T-helper 17 cell (primary cell): ENCODE measurements at regions not wholly inside any gene's neighbourhood (a gene's known extent, or its start where the extent isn't known, plus 50 kb on each side); places are given as distances from the start of the nearest gene placed in this dataset.
A peak's percentile ranks its signal among the peaks of the same experiment; 100 is the strongest.

Experiments used
- ATAC-seq: fragments of 150-1000 bp; cut with Tn5 transposase; 2 replicates; pipeline ENCODE4 v1.10.0; 2021; ENCODE audit warnings: mild to moderate bottlenecking, moderate library complexity
- DNase-seq, 3 donors: peaks; one replicate each; pipeline versions ENCODE4 v3.0.0 to v3.0.0-alpha.2; 2020 to 2021
- H3K9me3 ChIP-seq: one replicate; pipeline ENCODE4 v1.7.0; 2013; ENCODE audit warnings: low read length, mild to moderate bottlenecking; ENCODE audit not compliant: control insufficient read depth, poor library complexity, severe bottlenecking
- H3K27ac Mint-ChIP-seq: one replicate; pipeline ENCODE4 v1.8.0; 2022; ENCODE audit warnings: mild to moderate bottlenecking, moderate library complexity, mixed read lengths
- H3K27me3 Mint-ChIP-seq: one replicate; pipeline ENCODE4 v1.8.0; 2022; ENCODE audit warnings: mixed read lengths
- H3K36me3 Mint-ChIP-seq: one replicate; pipeline ENCODE4 v1.8.0; 2022; ENCODE audit warnings: low read depth, mixed read lengths
- H3K4me1 Mint-ChIP-seq: one replicate; pipeline ENCODE4 v1.8.0; 2022; ENCODE audit warnings: mild to moderate bottlenecking, mixed read lengths
- H3K4me3 Mint-ChIP-seq: one replicate; pipeline ENCODE4 v1.8.0; 2022; ENCODE audit warnings: mild to moderate bottlenecking, moderate library complexity, mixed read lengths

DNA sequence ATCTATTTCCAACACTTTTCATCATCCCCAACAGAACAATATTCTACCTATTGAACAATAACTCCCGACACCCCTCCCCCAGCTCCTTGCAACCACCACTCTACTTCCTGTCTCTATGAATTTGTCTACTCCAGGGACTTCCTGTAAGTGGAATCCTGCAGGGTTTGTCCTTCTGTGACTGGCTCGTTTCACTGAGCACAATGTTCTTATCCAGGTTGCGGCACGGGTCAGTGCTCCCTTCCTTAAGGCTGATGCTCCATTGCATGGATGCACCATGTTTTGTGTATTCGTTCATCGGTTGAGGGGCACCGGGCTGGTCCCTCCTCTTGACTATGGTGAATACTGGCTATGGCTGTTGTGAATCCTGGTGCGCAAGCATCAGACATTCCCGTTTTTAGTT, 163.2 kb downstream of the TBXT start:
- Mint-ChIP-seq H3K36me3 (peaks cover 4% of the 10 kb centered on the region), H3K4me1 (peaks cover 5% of the 10 kb centered on the region), H3K27me3 (peaks cover 60% of the 10 kb centered on the region), H3K27ac (no peak overlapping the region), H3K4me3 (no peak overlapping the region)
- ATAC-seq = no peak
- no peak for DNase-seq
- H3K9me3 ChIP-seq = no peaks in the 10 kb centered on the region

DNA sequence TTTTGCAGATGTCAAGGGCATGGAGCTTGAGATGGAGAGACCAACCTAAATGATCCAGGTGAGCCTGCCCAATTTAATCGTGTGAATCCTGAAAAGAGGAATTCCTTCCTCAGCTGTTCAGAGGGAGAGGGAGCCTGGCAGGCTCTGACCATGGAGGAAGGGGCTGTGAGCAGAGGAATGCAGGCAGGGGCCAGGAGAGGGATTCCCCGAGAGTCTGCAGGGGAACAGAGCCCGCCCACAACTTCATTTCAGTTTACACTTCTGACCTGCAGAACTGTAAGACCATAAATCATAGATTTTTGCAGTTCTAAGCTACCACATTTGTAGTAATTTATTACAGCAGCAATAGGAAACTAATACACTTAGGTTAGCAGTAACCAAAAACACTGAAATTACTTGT, 164.1 kb downstream of the TBXT start:
- Mint-ChIP-seq H3K27ac (no peak overlapping the region), H3K27me3 (peaks cover 58% of the 10 kb centered on the region)

DNA sequence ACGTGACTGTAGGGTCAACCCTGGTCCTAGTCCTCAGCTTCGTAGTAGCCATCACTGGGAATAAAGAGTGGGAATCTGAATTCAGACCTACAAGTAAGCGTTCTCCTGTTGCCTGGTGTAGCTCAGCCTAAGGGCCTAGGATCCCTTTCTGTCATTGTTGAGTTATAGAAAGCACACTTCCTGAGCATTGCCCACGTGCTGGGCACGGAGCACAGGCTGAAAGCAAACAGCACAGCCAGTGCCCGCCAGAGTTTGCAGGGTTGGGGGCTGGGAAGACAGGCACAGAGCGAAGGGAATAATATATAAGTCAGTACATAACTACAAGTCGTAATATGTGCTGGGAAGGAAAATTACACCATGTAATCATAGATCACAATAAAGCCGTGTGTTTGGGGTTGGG, 166.3 kb downstream of the TBXT start:
- Mint-ChIP-seq H3K27ac (no peak overlapping the region), H3K4me1 (no peaks in the 10 kb centered on the region), H3K4me3 (no peak overlapping the region), H3K36me3 (peaks cover 2% of the 10 kb centered on the region), H3K27me3 (peaks cover 36% of the 10 kb centered on the region)
- DNase-seq = no peak
- ATAC-seq = no peak
- no peaks in the 10 kb centered on the region for H3K9me3 ChIP-seq

More for the DNA sequence above, 164.1 kb downstream of the TBXT start:
- Mint-ChIP-seq H3K4me3 (no peak overlapping the region), H3K4me1 (peaks cover 5% of the 10 kb centered on the region), H3K36me3 (peaks cover 4% of the 10 kb centered on the region)
- no peaks in the 10 kb centered on the region for H3K9me3 ChIP-seq
- DNase-seq (no peak), ATAC-seq (no peak)

- H3K4me1 Mint-ChIP-seq = no peaks in the 10 kb centered on the region
- H3K4me3 Mint-ChIP-seq = no peak overlapping the region
Measured at GRCh38 chr6:165999279-165999678, 168.4 kb downstream of the TBXT start.

DNA sequence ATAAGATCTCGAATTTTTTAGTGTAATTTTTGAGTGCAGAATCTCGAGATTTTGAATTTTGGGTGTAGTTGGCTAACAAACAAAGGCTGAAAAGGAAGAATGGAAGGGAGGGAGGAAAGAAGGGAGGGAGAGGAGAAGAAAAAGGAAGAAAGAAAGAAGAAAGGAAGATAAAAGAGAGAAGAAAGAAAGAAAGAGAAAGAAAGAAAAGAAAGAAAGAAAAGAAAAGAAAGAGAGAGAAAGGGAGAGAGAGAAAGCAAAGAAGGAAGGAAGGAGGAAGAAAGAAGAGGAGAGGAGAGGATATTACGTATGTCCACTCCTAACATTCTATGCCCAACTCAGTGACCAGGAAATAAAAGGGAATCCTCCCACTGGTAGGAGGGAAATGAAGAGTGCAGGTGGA, 169.6 kb downstream of the TBXT start:
- H3K4me1 Mint-ChIP-seq = no peaks in the 10 kb centered on the region
- no peak overlapping the region for H3K27ac Mint-ChIP-seq
- ATAC-seq (no peak), DNase-seq (no peak)
- H3K9me3 ChIP-seq = no peaks in the 10 kb centered on the region
- H3K36me3 Mint-ChIP-seq = peaks cover 2% of the 10 kb centered on the region
- no peak overlapping the region for H3K4me3 Mint-ChIP-seq
- H3K27me3 Mint-ChIP-seq = peaks cover 15% of the 10 kb centered on the region

More at GRCh38 chr6:165999279-165999678, 168.4 kb downstream of the TBXT start:
- H3K9me3 ChIP-seq = no peaks in the 10 kb centered on the region
- no peak for ATAC-seq
- DNase-seq = no peak
- Mint-ChIP-seq H3K27me3 (peaks cover 25% of the 10 kb centered on the region), H3K27ac (no peak overlapping the region), H3K36me3 (peaks cover 2% of the 10 kb centered on the region)

DNA sequence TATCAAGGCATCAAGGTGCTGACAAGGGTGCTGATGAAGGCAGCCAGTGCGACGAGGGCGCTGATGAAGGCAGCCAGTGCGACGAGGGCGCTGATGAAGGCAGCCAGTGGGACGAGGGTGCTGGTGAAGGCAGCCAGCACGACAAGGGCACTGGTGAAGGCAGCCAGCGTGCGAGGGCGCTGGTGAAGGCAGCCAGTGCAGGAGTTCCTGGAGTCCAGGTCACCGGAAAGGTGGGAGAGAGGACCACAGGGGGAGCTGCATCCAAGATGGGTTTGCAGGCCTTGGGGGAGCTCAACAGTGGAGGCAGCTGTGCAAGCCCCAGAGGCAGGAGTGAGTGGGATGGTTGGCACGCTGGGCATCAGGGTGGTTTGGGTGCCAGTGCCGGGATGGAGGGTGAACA, 176.3 kb downstream of the TBXT start:
- peaks cover 2% of the 10 kb centered on the region for H3K36me3 Mint-ChIP-seq
- peaks cover 38% of the 10 kb centered on the region for H3K27me3 Mint-ChIP-seq
- no peak overlapping the region for H3K4me3 Mint-ChIP-seq
- H3K9me3 ChIP-seq = no peaks in the 10 kb centered on the region
- no peak for ATAC-seq
- H3K4me1 Mint-ChIP-seq = peaks cover 8% of the 10 kb centered on the region
- H3K27ac Mint-ChIP-seq = no peak overlapping the region
- no peak for DNase-seq

GRCh38 chr6:165990216-165990615, 177.4 kb downstream of the TBXT start:
- Mint-ChIP-seq H3K27ac (no peak overlapping the region), H3K4me1 (peaks cover 8% of the 10 kb centered on the region), H3K27me3 (peaks cover 43% of the 10 kb centered on the region), H3K4me3 (no peak overlapping the region), H3K36me3 (peaks cover 2% of the 10 kb centered on the region)
- no peaks in the 10 kb centered on the region for H3K9me3 ChIP-seq
- ATAC-seq (no peak), DNase-seq (no peak)

DNA sequence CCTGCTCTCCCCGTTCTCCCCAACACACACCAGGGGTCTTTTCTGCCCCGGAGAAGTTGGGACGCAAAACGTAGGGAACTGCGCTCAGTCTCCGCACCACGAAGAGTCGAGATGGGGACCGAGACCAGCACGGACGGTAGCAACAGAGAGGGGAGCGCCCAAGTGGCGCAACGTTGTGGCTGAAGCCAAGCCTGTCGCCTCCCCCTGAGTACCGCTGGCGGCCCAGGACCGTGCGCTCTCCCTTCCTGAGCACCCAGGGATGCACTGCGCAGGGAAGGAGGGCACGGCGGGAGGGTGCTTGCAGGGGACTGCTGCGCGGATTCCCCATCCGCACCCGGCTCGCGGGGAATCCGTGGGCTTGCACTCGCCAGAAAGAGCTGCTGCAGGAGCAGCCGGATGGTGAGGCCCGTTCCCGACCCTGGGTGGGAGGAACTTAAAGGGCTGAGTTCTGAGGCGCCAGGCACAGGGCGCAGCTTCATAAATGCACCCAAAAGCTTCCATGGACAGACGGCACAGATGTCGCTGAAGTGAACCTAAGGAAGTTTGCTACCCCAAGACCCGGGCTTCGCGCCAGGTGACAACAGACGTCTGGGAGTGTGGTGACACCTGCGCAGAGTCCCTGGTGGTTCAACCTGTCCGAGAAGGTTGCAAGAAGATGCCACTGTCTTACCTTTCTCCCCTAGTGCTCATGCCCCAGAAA, 178.7 kb downstream of the TBXT start:
- ATAC-seq = no peak
- Mint-ChIP-seq H3K36me3 (peaks cover 2% of the 10 kb centered on the region), H3K4me1 (peaks cover 8% of the 10 kb centered on the region), H3K4me3 (no peak overlapping the region), H3K27ac (no peak overlapping the region), H3K27me3 (peaks cover 49% of the 10 kb centered on the region)
- H3K9me3 ChIP-seq = no peaks in the 10 kb centered on the region
- no peak for DNase-seq

DNA sequence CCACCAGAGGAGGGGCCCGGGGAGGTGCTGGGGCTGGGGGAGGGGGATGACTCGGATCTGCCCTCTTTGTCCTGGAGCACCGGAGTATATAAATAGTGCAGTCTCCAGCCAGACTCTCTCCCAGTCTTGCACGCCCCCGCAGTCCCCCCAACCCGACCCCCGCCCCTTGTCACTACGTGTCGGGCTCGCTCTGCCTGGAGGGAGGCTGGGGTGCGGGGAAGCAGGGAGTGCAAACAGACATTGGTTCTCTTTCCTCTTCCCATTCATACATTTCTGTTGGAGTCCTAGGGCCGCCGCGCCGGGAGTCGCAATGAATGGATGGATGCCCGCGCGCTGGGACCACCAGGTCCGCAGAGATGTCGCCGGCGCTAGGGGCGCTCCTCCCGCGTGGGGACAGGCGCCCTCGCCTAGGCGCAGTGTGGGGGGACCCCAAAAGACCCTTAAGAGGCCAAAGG, 179.3 kb downstream of the TBXT start:
- no peak for ATAC-seq
- Mint-ChIP-seq H3K27ac (no peak overlapping the region), H3K4me3 (no peak overlapping the region), H3K27me3 (peaks cover 49% of the 10 kb centered on the region), H3K36me3 (peaks cover 2% of the 10 kb centered on the region), H3K4me1 (peaks cover 8% of the 10 kb centered on the region)
- H3K9me3 ChIP-seq = no peaks in the 10 kb centered on the region
- no peak for DNase-seq

GRCh38 chr6:165987483-165988301, 180.0 kb downstream of the TBXT start:
- no peak overlapping the region for H3K4me3 Mint-ChIP-seq
- no peak for ATAC-seq
- peaks cover 2% of the 10 kb centered on the region for H3K36me3 Mint-ChIP-seq
- no peak for DNase-seq
- H3K27me3 Mint-ChIP-seq = peaks cover 49% of the 10 kb centered on the region
- no peak overlapping the region for H3K27ac Mint-ChIP-seq
- H3K9me3 ChIP-seq = no peaks in the 10 kb centered on the region
- H3K4me1 Mint-ChIP-seq = peaks cover 8% of the 10 kb centered on the region

DNA sequence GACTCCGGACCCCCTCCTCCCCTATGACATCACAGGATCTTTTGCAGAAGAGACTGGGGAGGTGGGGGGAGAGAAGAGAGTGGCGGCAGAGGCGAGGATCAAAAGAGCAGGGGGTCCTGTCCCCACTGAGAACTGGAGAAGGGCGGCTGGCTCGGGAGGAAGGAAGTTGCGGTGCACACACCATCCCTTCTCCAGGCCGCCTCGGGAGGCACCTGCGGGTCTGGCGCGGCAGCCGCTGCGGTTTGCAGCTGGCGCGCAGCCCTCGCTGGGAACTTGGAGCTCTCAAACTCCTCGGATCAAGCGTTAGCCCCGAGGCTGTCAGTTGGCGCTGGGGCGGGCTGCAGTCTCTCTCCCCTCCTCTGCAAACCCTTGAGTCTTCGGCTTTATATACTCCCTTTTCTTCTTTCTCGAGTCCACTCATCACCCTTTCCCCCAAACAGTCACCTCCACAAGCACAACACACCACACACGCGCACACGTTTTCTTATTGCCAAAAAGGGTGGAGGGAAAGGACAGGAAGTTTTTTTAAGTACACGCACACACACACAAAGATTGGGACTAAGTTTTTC, 180.7 kb downstream of the TBXT start:
- no peak for ATAC-seq
- H3K27me3 Mint-ChIP-seq = peaks cover 50% of the 10 kb centered on the region
- peaks cover 8% of the 10 kb centered on the region for H3K4me1 Mint-ChIP-seq
- H3K9me3 ChIP-seq = no peaks in the 10 kb centered on the region
- H3K27ac Mint-ChIP-seq = no peak overlapping the region
- peak overlapping the region; percentile 22 for H3K4me3 Mint-ChIP-seq
- H3K36me3 Mint-ChIP-seq = peaks cover 2% of the 10 kb centered on the region
- DNase-seq = no peak

DNA sequence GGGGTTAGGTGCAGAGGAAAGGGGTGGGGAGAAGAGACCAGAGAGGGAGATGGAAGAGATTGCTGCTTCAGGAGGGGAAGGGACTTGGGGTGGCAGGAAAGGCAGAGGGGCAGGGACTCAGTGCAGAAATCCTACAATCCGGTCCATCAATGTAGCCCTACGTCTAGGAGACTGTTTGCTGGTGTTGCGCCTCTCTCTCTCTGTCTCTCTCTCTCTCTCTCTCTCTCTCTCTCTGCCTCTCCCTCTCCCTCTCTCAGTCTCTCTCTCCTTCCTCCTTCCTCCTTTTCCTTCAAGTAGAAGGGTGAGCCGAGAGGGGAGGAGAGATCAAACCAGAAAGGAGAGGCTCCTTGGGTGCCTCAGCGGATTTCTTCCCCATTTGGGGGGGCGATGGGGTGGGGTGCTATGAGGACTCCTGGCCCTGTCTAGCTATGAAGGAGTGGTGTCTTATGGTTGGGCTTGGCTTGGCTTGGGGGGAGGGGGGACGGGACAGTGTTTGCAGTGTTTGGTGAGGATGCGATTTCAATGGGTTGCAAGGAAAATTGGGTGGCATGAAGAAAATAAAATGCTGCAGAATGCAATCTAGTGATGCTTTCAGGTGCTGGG, 181.2 kb downstream of the TBXT start:
- Mint-ChIP-seq H3K27me3 (peaks cover 51% of the 10 kb centered on the region), H3K4me1 (peaks cover 8% of the 10 kb centered on the region), H3K27ac (no peak overlapping the region), H3K36me3 (peaks cover 2% of the 10 kb centered on the region), H3K4me3 (peak overlapping the region; percentile 22)
- no peaks in the 10 kb centered on the region for H3K9me3 ChIP-seq
- DNase-seq = no peak
- ATAC-seq = no peak

DNA sequence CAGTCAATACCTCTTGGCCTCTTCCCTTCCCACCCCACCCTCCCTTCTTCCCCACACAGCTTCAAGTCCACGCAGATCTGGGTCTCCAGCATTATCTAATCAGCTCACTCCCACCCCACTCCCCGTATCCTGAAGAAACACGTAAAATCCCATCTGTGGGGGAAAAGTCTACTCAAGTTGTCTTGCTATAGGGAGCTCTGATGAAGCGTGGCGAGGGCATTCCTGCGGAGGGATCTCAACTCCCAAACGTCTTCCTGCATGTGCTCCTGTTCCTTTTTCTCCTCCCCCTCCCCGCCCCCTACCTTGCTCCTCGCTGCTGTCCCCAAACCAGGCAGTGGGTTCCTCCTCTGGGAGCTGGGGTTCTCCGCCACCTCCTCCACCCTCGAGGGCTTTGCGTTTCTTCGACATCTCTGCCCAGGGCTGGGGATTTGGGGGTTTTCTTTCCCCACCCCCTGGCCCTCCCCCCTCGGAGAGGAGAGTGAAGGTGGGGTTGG, 181.8 kb downstream of the TBXT start:
- H3K4me3 Mint-ChIP-seq = no peak overlapping the region
- peaks cover 8% of the 10 kb centered on the region for H3K4me1 Mint-ChIP-seq
- peaks cover 48% of the 10 kb centered on the region for H3K27me3 Mint-ChIP-seq
- H3K9me3 ChIP-seq = no peaks in the 10 kb centered on the region
- ATAC-seq = no peak
- DNase-seq = no peak
- peaks cover 2% of the 10 kb centered on the region for H3K36me3 Mint-ChIP-seq
- H3K27ac Mint-ChIP-seq = no peak overlapping the region
